BJ (cell line): ENCODE measurements at regions not wholly inside any gene's neighbourhood (a gene's known extent, or its start where the extent isn't known, plus 50 kb on each side); places are given as distances from the start of the nearest gene placed in this dataset.

Experiments used
- CTCF ChIA-PET: fragments of 350-600 bp; formaldehyde crosslinking; extraction: SDS; loops from one replicate; lab custom pipeline; 2021; ENCODE audit warnings: antibody characterized with exemption, inconsistent platforms; lab: Yijun Ruan, JAX
- POLR2A ChIA-PET: fragments of 300-600 bp; sonication (Branson Sonifier 250); formaldehyde crosslinking; extraction: SDS; loops from one replicate; lab custom pipeline; 2021; ENCODE audit warnings: antibody characterized with exemption; lab: Charles Lee
- DNase-seq: peaks from one replicate; pipeline ENCODE4 v3.0.0-alpha.2; 2011; ENCODE audit warnings: low read depth
- H3K27me3 ChIP-seq: 2 replicates; pipeline ENCODE4 v1.6.0; 2011; ENCODE audit warnings: low read length; ENCODE audit not compliant: control insufficient read depth, insufficient read depth
- H3K36me3 ChIP-seq: 2 replicates; pipeline ENCODE4 v1.5.1; 2011; ENCODE audit warnings: low read length; ENCODE audit not compliant: control insufficient read depth, insufficient read depth
- H3K4me3 ChIP-seq: 2 replicates; pipeline ENCODE4 v1.5.1; 2011; ENCODE audit warnings: low read depth, mild to moderate bottlenecking, control low read depth, low read length
- CTCF ChIP-seq: IDR thresholded peaks from 2 replicates; pipeline ENCODE4 v1.5.1; 2011; ENCODE audit warnings: low read depth, mild to moderate bottlenecking, control low read depth, inconsistent platforms, low read length, moderate library complexity; ENCODE audit not compliant: insufficient read depth

DNA sequence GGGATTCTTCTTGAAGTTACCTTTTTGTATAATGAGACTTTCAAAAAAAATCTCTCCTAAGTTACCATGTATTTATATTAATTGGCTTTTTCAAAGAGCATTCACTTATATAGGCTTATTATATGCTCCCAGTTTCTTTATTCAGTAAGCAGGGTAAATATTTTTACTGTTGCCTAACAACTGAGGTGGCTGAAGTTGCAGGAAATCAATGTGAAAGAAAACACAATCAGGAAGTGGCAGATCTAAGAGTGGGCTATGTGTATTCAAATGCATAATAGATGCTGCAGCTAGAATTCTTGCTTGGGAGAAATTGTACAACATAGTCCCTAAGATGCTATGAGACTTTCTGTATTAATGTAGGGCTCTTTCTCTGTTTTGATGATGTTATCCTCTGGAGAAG, 606.9 kb downstream of the NUF2 start:
- Histone ChIP-seq H3K36me3 (no peaks in the 10 kb centered on the region), H3K27me3 (no peaks in the 10 kb centered on the region), H3K4me3 (no peak overlapping the region)
- TF ChIP-seq CTCF, result no peak
- CTCF ChIA-PET, result no interaction called here
- POLR2A ChIA-PET, result no interaction called here
- no peak for DNase-seq

DNA sequence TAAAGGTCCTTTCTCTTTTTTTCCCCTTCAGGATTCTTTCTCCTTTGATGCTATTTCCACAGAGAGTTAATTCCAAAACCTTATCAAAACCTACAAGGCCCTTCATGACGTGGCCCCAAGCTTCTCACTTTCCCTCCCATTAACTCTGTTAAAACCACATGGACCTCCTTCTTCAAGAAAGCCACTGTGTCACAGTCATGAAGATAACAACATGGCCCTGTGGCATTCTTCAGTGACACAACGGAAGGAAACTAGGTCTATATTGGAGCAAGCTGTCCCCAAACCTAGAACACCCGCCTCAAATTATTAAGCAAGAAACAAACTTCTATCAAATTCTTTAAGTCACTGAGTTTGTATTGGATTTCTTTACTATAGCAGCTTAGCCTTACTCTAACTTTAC, 611.1 kb downstream of the NUF2 start:
- CTCF ChIA-PET, result interaction anchor here (1.2 kb wide), 1 partner anchor 48 kb away, joined by 3 read pairs; no protein-coding TSS in a partner anchor
- TF ChIP-seq CTCF, result no peak
- POLR2A ChIA-PET, result no interaction called here

GRCh38 chr1:163933437-163933836, 611.7 kb downstream of the NUF2 start:
- no peak overlapping the region for H3K4me3 ChIP-seq
- no peaks in the 10 kb centered on the region for H3K36me3 ChIP-seq
- no peak for TF ChIP-seq CTCF
- ChIA-PET CTCF (interaction anchor here (1.2 kb wide), 1 partner anchor 48 kb away, joined by 3 read pairs; no protein-coding TSS in a partner anchor), POLR2A (no interaction called here)
- DNase-seq, result no peak
- no peaks in the 10 kb centered on the region; the same call in 1 of the 2 replicates for H3K27me3 ChIP-seq

More for the DNA sequence above, 611.1 kb downstream of the NUF2 start:
- Histone ChIP-seq H3K4me3 (no peak overlapping the region), H3K27me3 (no peaks in the 10 kb centered on the region; the same call in 1 of the 2 replicates), H3K36me3 (no peaks in the 10 kb centered on the region)
- DNase-seq, result no peak

GRCh38 chr1:163935738-163936374, 614.1 kb downstream of the NUF2 start:
- no peaks in the 10 kb centered on the region for H3K36me3 ChIP-seq
- no peak overlapping the region for H3K4me3 ChIP-seq
- no peak for TF ChIP-seq CTCF
- ChIA-PET CTCF (interaction anchor here (0.8 kb wide), 1 partner anchor 14 kb away, joined by 4 read pairs; no protein-coding TSS in a partner anchor), POLR2A (no interaction called here)
- DNase-seq, result no peak
- H3K27me3 ChIP-seq, result no peaks in the 10 kb centered on the region; the same call in 1 of the 2 replicates

- no peak for DNase-seq
- CTCF ChIA-PET, result no interaction called here
- no peaks in the 10 kb centered on the region for H3K27me3 ChIP-seq
- POLR2A ChIA-PET, result no interaction called here
- no peak overlapping the region for H3K4me3 ChIP-seq
- TF ChIP-seq CTCF, result no peak
- no peaks in the 10 kb centered on the region for H3K36me3 ChIP-seq
These were observed 599.4 kb upstream of the PBX1 start for GRCh38 chr1:163959622-163960021.
